ENCODE measurements at regions not wholly inside any gene's neighbourhood (a gene's known extent, or its start where the extent isn't known, plus 50 kb on each side); places are given as distances from the start of the nearest gene placed in this dataset.

DNA sequence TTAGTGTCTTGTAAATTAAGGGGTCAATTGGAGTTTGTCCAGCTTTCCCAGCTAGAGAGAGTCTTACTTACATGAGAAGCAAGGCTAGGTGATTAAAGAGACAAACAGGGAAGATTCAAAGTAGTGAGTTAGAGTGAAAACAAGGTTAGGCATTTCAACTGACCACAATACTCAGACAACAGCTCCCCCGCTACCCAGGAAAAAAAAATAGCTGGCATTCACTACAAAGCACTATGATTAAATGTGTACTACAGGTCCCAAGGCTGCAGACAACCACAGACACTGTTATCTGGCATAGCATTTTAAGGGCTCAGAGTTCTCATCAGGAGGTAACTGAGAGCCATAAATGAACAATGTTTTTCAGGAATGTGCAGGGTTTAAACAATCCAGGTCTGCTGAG, 680.9 kb downstream of the TMEM121 start:
- Histone ChIP-seq H3K27me3 (ENCODE audit: insufficient read depth, low read depth) (no peaks in the 10 kb centered on the region), H2AFZ (ENCODE audit: low read depth) (no peak overlapping the region), H3K79me2 (ENCODE audit: insufficient read depth, low read depth) (no peaks in the 10 kb centered on the region), H3K9ac (no peak overlapping the region), H4K20me1 (ENCODE audit: insufficient read depth) (no peaks in the 10 kb centered on the region), H3K4me2 (no peak overlapping the region), H3K36me3 (ENCODE audit: insufficient read depth) (no peaks in the 10 kb centered on the region), H3K4me3 (IDR thresholded peaks at IDR 0.05; ENCODE audit: insufficient read depth, low read depth, low read length) (no peak overlapping the region), H3K27ac (no peak overlapping the region), H3K4me1 (ENCODE audit: low read depth, poor library complexity, severe bottlenecking) (no peaks in the 10 kb centered on the region)
- TF ChIP-seq, protein P1, sequence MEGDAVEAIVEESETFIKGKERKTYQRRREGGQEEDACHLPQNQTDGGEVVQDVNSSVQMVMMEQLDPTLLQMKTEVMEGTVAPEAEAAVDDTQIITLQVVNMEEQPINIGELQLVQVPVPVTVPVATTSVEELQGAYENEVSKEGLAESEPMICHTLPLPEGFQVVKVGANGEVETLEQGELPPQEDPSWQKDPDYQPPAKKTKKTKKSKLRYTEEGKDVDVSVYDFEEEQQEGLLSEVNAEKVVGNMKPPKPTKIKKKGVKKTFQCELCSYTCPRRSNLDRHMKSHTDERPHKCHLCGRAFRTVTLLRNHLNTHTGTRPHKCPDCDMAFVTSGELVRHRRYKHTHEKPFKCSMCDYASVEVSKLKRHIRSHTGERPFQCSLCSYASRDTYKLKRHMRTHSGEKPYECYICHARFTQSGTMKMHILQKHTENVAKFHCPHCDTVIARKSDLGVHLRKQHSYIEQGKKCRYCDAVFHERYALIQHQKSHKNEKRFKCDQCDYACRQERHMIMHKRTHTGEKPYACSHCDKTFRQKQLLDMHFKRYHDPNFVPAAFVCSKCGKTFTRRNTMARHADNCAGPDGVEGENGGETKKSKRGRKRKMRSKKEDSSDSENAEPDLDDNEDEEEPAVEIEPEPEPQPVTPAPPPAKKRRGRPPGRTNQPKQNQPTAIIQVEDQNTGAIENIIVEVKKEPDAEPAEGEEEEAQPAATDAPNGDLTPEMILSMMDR (conservative IDR thresholded peaks at IDR 0.05; ENCODE audit: low read depth, low read length): no peak

DNA sequence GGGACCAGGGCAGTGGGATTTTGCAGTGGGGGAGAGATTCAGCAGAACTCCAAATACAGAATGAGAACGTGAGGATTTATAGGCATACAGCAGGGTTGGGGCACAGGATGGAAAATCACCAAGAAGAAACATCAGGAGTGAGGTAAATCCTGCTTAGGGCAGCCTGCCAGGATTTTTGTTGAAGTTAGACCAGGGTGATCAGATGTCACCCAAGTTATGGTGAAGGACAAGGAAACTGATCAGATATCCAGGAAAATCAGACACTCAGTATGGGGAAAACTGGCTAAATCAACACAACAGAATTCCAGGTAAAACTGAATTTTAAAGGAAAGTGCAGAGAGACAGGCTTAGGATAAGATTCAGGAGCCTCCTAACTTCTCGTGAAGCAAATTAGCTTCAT, 682.4 kb downstream of the TMEM121 start:
- TF ChIP-seq, protein P1 (conservative IDR thresholded peaks at IDR 0.05; ENCODE audit: low read depth, low read length): no peak
- H3K27me3 ChIP-seq (ENCODE audit: insufficient read depth, low read depth): no peaks in the 10 kb centered on the region
- H3K79me2 ChIP-seq (ENCODE audit: insufficient read depth, low read depth): no peaks in the 10 kb centered on the region
- no peaks in the 10 kb centered on the region for H3K4me1 ChIP-seq (ENCODE audit: low read depth, poor library complexity, severe bottlenecking)
- no peaks in the 10 kb centered on the region for H4K20me1 ChIP-seq (ENCODE audit: insufficient read depth)
- no peak overlapping the region for H3K4me2 ChIP-seq
- H3K4me3 ChIP-seq (IDR thresholded peaks at IDR 0.05; ENCODE audit: insufficient read depth, low read depth, low read length): no peak overlapping the region
- H2AFZ ChIP-seq (ENCODE audit: low read depth): no peak overlapping the region
- H3K36me3 ChIP-seq (ENCODE audit: insufficient read depth): no peaks in the 10 kb centered on the region
- no peak overlapping the region for H3K27ac ChIP-seq
- no peak overlapping the region for H3K9ac ChIP-seq

DNA sequence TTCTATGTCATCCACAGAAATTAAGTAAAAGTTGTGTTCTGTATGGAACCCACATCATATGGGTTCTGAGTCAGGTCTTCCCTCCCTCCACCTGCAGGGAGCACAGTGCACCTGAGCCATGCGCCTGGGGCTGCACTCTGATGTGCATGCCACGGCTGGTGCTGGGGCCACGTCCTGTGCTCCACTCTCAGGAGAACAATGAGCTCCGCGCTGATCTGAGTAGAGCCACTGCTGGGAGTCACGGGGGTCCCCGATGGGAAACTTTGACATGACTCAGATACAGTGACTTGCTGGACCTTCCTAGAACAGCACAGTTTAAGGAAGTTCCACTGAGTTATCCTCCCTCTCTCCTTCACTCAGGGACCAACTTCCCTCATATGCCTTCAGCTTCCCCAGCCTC, 683.4 kb downstream of the TMEM121 start:
- no peak overlapping the region for H3K4me2 ChIP-seq
- TF ChIP-seq, protein P1 (conservative IDR thresholded peaks at IDR 0.05; ENCODE audit: low read depth, low read length): no peak
- no peak overlapping the region for H3K9ac ChIP-seq
- H3K36me3 ChIP-seq (ENCODE audit: insufficient read depth): no peaks in the 10 kb centered on the region
- H3K79me2 ChIP-seq (ENCODE audit: insufficient read depth, low read depth): no peaks in the 10 kb centered on the region
- no peak overlapping the region for H2AFZ ChIP-seq (ENCODE audit: low read depth)
- no peak overlapping the region for H3K4me3 ChIP-seq (IDR thresholded peaks at IDR 0.05; ENCODE audit: insufficient read depth, low read depth, low read length)
- H4K20me1 ChIP-seq (ENCODE audit: insufficient read depth): no peaks in the 10 kb centered on the region
- no peaks in the 10 kb centered on the region for H3K27me3 ChIP-seq (ENCODE audit: insufficient read depth, low read depth)
- no peak overlapping the region for H3K27ac ChIP-seq
- H3K4me1 ChIP-seq (ENCODE audit: low read depth, poor library complexity, severe bottlenecking): no peaks in the 10 kb centered on the region

DNA sequence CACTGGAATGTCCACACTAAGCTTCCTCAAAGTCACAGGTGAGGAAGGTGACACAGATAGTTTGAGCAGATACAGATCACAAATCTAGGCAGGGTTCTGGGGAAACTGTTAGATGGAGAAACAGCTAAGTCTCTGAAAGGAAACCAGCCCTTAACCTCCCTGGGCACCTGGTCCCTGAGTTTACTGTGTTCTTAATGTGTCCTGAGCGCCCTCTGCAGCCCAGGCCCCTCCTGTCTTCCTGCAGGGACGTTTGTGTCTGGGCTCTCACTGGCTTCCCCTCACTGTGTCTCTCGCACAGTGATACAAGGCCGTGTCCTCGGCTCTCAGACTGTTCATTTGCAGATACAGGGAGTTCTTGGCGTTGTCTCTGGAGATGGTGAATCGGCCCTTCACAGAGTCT, 684.3 kb downstream of the TMEM121 start:
- no peak overlapping the region for H3K9ac ChIP-seq
- H3K36me3 ChIP-seq (ENCODE audit: insufficient read depth): no peaks in the 10 kb centered on the region
- H3K27ac ChIP-seq: no peak overlapping the region
- H3K4me2 ChIP-seq: no peak overlapping the region
- TF ChIP-seq, protein P1 (conservative IDR thresholded peaks at IDR 0.05; ENCODE audit: low read depth, low read length): no peak
- H3K27me3 ChIP-seq (ENCODE audit: insufficient read depth, low read depth): no peaks in the 10 kb centered on the region
- H3K4me1 ChIP-seq (ENCODE audit: low read depth, poor library complexity, severe bottlenecking): no peaks in the 10 kb centered on the region
- no peaks in the 10 kb centered on the region for H4K20me1 ChIP-seq (ENCODE audit: insufficient read depth)
- H3K4me3 ChIP-seq (IDR thresholded peaks at IDR 0.05; ENCODE audit: insufficient read depth, low read depth, low read length): no peak overlapping the region
- no peaks in the 10 kb centered on the region for H3K79me2 ChIP-seq (ENCODE audit: insufficient read depth, low read depth)
- no peak overlapping the region for H2AFZ ChIP-seq (ENCODE audit: low read depth)
